Neural cell (in vitro differentiated cells): ENCODE measurements at regions not wholly inside any gene's neighbourhood (a gene's known extent, or its start where the extent isn't known, plus 50 kb on each side); places are given as distances from the start of the nearest gene placed in this dataset.

Source experiments
- H2AFZ ChIP-seq: fragments of 200-600, 300-800 bp; sonication (generic), shearing (Covaris generic); 2 replicates; pipeline ENCODE4 v1.6.0; 2014; ENCODE audit warnings: low read depth, mild to moderate bottlenecking, antibody characterized with exemption, low read length, moderate library complexity
- H3F3A ChIP-seq: fragments of 200-600 bp; shearing (Covaris generic); 2 replicates; pipeline ENCODE4 v1.6.1; 2016; ENCODE audit warnings: mild to moderate bottlenecking, moderate library complexity, mixed read lengths, antibody characterized with exemption, low read length; ENCODE audit not compliant: insufficient read depth, poor library complexity, severe bottlenecking
- H3K27ac ChIP-seq: fragments of 200-600, 300-800 bp; sonication (generic), shearing (Covaris generic); 2 replicates; pipeline ENCODE4 v1.5.1; 2014; ENCODE audit warnings: mild to moderate bottlenecking, low read length, moderate library complexity
- H3K27me3 ChIP-seq: fragments of 300-800, 200-600 bp; sonication (generic), shearing (Covaris generic); 2 replicates; pipeline ENCODE4 v1.6.0; 2014; ENCODE audit warnings: mild to moderate bottlenecking, low read depth, low read length, moderate library complexity; ENCODE audit not compliant: insufficient read depth
- H3K36me3 ChIP-seq: fragments of 300-800, 200-600 bp; sonication (generic), shearing (Covaris generic); 2 replicates; pipeline ENCODE4 v1.5.1; 2014; ENCODE audit warnings: mild to moderate bottlenecking, antibody characterized with exemption, low read length, moderate library complexity; ENCODE audit not compliant: insufficient read depth
- H3K4me2 ChIP-seq: fragments of 300-800, 200-600 bp; sonication (generic), shearing (Covaris generic); 2 replicates; pipeline ENCODE4 v1.6.0; 2014; ENCODE audit warnings: mild to moderate bottlenecking, low read length
- H3K4me3 ChIP-seq: fragments of 300-800, 200-600 bp; sonication (generic), shearing (Covaris generic); 2 replicates; pipeline ENCODE4 v1.5.1; 2014; ENCODE audit warnings: mild to moderate bottlenecking, low read length, moderate library complexity
- H3K79me2 ChIP-seq: fragments of 200-600 bp; shearing (Covaris generic); replicated peaks from 2 replicates; pipeline ENCODE4 v1.6.0; 2014; ENCODE audit warnings: mild to moderate bottlenecking, low read length, moderate library complexity; ENCODE audit not compliant: insufficient read depth
- H3K9ac ChIP-seq: fragments of 300-800, 200-600 bp; sonication (generic), shearing (Covaris generic); 2 replicates; pipeline ENCODE4 v1.6.1; 2016; ENCODE audit warnings: mild to moderate bottlenecking, low read length, mixed read lengths
- H3K9me2 ChIP-seq: fragments of 200-600 bp; shearing (Covaris generic); 2 replicates; pipeline ENCODE4 v1.6.1; 2016; ENCODE audit warnings: mild to moderate bottlenecking, low read length, mixed read lengths; ENCODE audit not compliant: insufficient read depth
- H3K9me3 ChIP-seq: fragments of 200-600, 300-800 bp; sonication (generic), shearing (Covaris generic); 2 replicates; pipeline ENCODE4 v1.6.1; 2016; ENCODE audit warnings: mild to moderate bottlenecking, mixed run types, low read length, moderate library complexity, mixed read lengths
- H4K20me1 ChIP-seq: fragments of 200-600 bp; shearing (Covaris generic); 2 replicates; pipeline ENCODE4 v1.6.1; 2016; ENCODE audit warnings: mild to moderate bottlenecking, mixed run types; ENCODE audit not compliant: insufficient read depth
- EP300 ChIP-seq: fragments of 450-650 bp; conservative IDR thresholded peaks from 2 replicates; pipeline ENCODE4 v1.6.1; 2014; ENCODE audit warnings: antibody characterized with exemption, mild to moderate bottlenecking, moderate library complexity; ENCODE audit not compliant: poor library complexity, severe bottlenecking
- EZH2 ChIP-seq: fragments of 200-600, 300-800 bp; shearing (Covaris generic), sonication (generic); IDR thresholded peaks from 2 replicates; pipeline ENCODE4 v1.6.1; 2014; ENCODE audit warnings: antibody characterized with exemption, low read length, borderline replicate concordance, mild to moderate bottlenecking; ENCODE audit not compliant: insufficient read depth, poor library complexity, severe bottlenecking
- MXI1 ChIP-seq: fragments of 450-650 bp; conservative IDR thresholded peaks from 2 replicates; pipeline ENCODE4 v1.6.1; 2014; ENCODE audit warnings: antibody characterized with exemption, mild to moderate bottlenecking; ENCODE audit not compliant: poor library complexity, severe bottlenecking
- POLR2AphosphoS5 ChIP-seq: IDR thresholded peaks from 2 replicates; pipeline ENCODE4 v1.6.1; 2012
- RAD21 ChIP-seq: fragments of 450-650 bp; conservative IDR thresholded peaks from 2 replicates; pipeline ENCODE4 v1.6.1; 2014; ENCODE audit warnings: antibody characterized with exemption, mild to moderate bottlenecking, moderate library complexity
- REST ChIP-seq: IDR thresholded peaks from 2 replicates; pipeline ENCODE4 v1.6.1; 2012; ENCODE audit warnings: borderline replicate concordance
- SMC3 ChIP-seq: fragments of 450-650 bp; conservative IDR thresholded peaks from 2 replicates; pipeline ENCODE4 v1.6.1; 2014; ENCODE audit warnings: antibody characterized with exemption, mild to moderate bottlenecking, moderate library complexity; ENCODE audit not compliant: poor library complexity
- TAF1 ChIP-seq: IDR thresholded peaks from 2 replicates; pipeline ENCODE4 v1.6.1; 2012; ENCODE audit warnings: low read depth
- TF ChIP-seq, protein P1 (sequence below): fragments of 450-650 bp; IDR thresholded peaks from 2 replicates; pipeline ENCODE4 v1.5.1; 2014; ENCODE audit warnings: antibody characterized with exemption, mild to moderate bottlenecking, moderate library complexity; ENCODE audit not compliant: poor library complexity, severe bottlenecking

GRCh38 chr13:50552424-50552966, 291.0 kb downstream of the DLEU7 start:
- Histone ChIP-seq H3K9me3 (peaks cover 2% of the 10 kb centered on the region), H2AFZ (no peak overlapping the region), H3K27ac (no peak overlapping the region), H3K9me2 (no peaks in the 10 kb centered on the region), H3K4me2 (no peak overlapping the region), H3K79me2 (no peaks in the 10 kb centered on the region), H3K4me3 (no peak overlapping the region), H4K20me1 (no peaks in the 10 kb centered on the region), H3K9ac (no peak overlapping the region), H3K36me3 (no peaks in the 10 kb centered on the region), H3K27me3 (no peaks in the 10 kb centered on the region), H3F3A (no peaks in the 10 kb centered on the region)
- TF ChIP-seq, protein P1, sequence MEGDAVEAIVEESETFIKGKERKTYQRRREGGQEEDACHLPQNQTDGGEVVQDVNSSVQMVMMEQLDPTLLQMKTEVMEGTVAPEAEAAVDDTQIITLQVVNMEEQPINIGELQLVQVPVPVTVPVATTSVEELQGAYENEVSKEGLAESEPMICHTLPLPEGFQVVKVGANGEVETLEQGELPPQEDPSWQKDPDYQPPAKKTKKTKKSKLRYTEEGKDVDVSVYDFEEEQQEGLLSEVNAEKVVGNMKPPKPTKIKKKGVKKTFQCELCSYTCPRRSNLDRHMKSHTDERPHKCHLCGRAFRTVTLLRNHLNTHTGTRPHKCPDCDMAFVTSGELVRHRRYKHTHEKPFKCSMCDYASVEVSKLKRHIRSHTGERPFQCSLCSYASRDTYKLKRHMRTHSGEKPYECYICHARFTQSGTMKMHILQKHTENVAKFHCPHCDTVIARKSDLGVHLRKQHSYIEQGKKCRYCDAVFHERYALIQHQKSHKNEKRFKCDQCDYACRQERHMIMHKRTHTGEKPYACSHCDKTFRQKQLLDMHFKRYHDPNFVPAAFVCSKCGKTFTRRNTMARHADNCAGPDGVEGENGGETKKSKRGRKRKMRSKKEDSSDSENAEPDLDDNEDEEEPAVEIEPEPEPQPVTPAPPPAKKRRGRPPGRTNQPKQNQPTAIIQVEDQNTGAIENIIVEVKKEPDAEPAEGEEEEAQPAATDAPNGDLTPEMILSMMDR: no peak
- TF ChIP-seq SMC3: no peak
- TF ChIP-seq EP300: no peak
- no peak for TF ChIP-seq RAD21
- TF ChIP-seq EZH2: no peak
- TF ChIP-seq MXI1: no peak
- no peak for TF ChIP-seq TAF1
- no peak for TF ChIP-seq REST
- TF ChIP-seq POLR2AphosphoS5: no peak

- TF ChIP-seq SMC3 (no peak), EZH2 (no peak), MXI1 (no peak), REST (no peak), POLR2AphosphoS5 (no peak), TAF1 (no peak), EP300 (no peak), RAD21 (no peak)
- TF ChIP-seq, protein P1: no peak
- Histone ChIP-seq H3K9me2 (no peaks in the 10 kb centered on the region), H3K9me3 (no peaks in the 10 kb centered on the region), H3K79me2 (no peaks in the 10 kb centered on the region), H3K4me3 (no peak overlapping the region), H3F3A (no peaks in the 10 kb centered on the region), H3K36me3 (no peaks in the 10 kb centered on the region), H3K27me3 (no peaks in the 10 kb centered on the region), H3K27ac (no peak overlapping the region), H3K4me2 (no peak overlapping the region), H3K9ac (no peak overlapping the region), H2AFZ (no peak overlapping the region), H4K20me1 (no peaks in the 10 kb centered on the region)
Observed at GRCh38 chr13:50561739-50562138, 281.8 kb downstream of the DLEU7 start.
